SK-N-SH (cell line): ENCODE measurements at regions not wholly inside any gene's neighbourhood (a gene's known extent, or its start where the extent isn't known, plus 50 kb on each side); places are given as distances from the start of the nearest gene placed in this dataset.

Experiments used
- CHD2 ChIP-seq: fragments of 150-350 bp; IDR thresholded peaks from 2 replicates; pipeline ENCODE4 v1.6.1; 2018; ENCODE audit warnings: low read length; ENCODE audit not compliant: partially characterized antibody
- EP300 ChIP-seq, 2 experiments: IDR thresholded peaks; 2 replicates each; pipeline versions ENCODE4 v1.4.0 to v1.6.1; 2012; ENCODE audit warnings: borderline replicate concordance in 1 of 2, low read depth in 1 of 2, low read length in 1 of 2
- EZH2phosphoT487 ChIP-seq: fragments of 200-600 bp; sonication (generic); IDR thresholded peaks from 2 replicates; pipeline ENCODE4 v1.6.1; 2017; ENCODE audit warnings: low read depth, mixed run types, mild to moderate bottlenecking, antibody characterized with exemption, moderate library complexity, borderline replicate concordance
- FOXM1 ChIP-seq: IDR thresholded peaks from 2 replicates; pipeline ENCODE4 v1.4.0; 2012; ENCODE audit warnings: low read depth, mild to moderate bottlenecking
- GABPA ChIP-seq: IDR thresholded peaks from 2 replicates; pipeline ENCODE4 v1.4.0; 2012; ENCODE audit warnings: low read depth, mild to moderate bottlenecking
- POLR2AphosphoS5 ChIP-seq: IDR thresholded peaks from 2 replicates; pipeline ENCODE4 v1.6.1; 2012; ENCODE audit warnings: low read depth, low read length
- RFX5 ChIP-seq: IDR thresholded peaks from 2 replicates; pipeline ENCODE4 v1.6.1; 2012; ENCODE audit warnings: mild to moderate bottlenecking, improper control_type of control experiment, low read length
- TF ChIP-seq, protein P1 (sequence below): fragments of 200-600 bp; sonication (generic); IDR thresholded peaks from 2 replicates; pipeline ENCODE4 v1.6.1; 2017; ENCODE audit warnings: antibody characterized with exemption, mild to moderate bottlenecking, moderate library complexity
- TF ChIP-seq, protein P2 (sequence below): IDR thresholded peaks from 2 replicates; pipeline ENCODE4 v1.6.1; 2012; ENCODE audit warnings: mild to moderate bottlenecking, low read depth, low read length, moderate library complexity
- TF ChIP-seq, protein P3 (sequence below): IDR thresholded peaks from 2 replicates; pipeline ENCODE4 v1.4.0; 2012; ENCODE audit warnings: low read depth, borderline replicate concordance

DNA sequence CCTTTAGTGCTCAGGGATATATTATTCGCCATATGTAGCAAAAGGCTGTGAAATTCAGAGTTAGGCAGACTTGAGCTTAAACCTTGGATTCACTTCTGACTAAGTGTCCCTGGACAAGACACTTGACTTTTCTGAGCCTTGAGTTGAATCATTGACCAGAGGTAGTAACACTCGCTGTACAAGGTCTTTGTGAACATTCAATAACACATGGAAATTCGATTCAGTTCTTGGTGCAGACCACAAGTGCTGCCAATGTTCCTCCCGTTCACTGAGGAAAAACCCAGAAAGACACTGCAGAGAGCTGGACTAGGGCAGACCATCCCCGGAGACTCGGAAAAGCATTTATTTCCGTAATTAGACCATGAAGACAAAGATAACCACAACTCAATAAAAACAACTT, 901.4 kb downstream of the AACS start:
- TF ChIP-seq, protein P1, sequence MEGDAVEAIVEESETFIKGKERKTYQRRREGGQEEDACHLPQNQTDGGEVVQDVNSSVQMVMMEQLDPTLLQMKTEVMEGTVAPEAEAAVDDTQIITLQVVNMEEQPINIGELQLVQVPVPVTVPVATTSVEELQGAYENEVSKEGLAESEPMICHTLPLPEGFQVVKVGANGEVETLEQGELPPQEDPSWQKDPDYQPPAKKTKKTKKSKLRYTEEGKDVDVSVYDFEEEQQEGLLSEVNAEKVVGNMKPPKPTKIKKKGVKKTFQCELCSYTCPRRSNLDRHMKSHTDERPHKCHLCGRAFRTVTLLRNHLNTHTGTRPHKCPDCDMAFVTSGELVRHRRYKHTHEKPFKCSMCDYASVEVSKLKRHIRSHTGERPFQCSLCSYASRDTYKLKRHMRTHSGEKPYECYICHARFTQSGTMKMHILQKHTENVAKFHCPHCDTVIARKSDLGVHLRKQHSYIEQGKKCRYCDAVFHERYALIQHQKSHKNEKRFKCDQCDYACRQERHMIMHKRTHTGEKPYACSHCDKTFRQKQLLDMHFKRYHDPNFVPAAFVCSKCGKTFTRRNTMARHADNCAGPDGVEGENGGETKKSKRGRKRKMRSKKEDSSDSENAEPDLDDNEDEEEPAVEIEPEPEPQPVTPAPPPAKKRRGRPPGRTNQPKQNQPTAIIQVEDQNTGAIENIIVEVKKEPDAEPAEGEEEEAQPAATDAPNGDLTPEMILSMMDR = no peak
- TF ChIP-seq RFX5 (no peak), FOXM1 (no peak), GABPA (no peak), EZH2phosphoT487 (no peak), EP300 (IDR thresholded peaks at IDR 0.05; ENCODE audit: borderline replicate concordance in 1 of 2, low read depth in 1 of 2, low read length in 1 of 2) (no peak), POLR2AphosphoS5 (no peak), CHD2 (no peak)
- TF ChIP-seq, protein P2, sequence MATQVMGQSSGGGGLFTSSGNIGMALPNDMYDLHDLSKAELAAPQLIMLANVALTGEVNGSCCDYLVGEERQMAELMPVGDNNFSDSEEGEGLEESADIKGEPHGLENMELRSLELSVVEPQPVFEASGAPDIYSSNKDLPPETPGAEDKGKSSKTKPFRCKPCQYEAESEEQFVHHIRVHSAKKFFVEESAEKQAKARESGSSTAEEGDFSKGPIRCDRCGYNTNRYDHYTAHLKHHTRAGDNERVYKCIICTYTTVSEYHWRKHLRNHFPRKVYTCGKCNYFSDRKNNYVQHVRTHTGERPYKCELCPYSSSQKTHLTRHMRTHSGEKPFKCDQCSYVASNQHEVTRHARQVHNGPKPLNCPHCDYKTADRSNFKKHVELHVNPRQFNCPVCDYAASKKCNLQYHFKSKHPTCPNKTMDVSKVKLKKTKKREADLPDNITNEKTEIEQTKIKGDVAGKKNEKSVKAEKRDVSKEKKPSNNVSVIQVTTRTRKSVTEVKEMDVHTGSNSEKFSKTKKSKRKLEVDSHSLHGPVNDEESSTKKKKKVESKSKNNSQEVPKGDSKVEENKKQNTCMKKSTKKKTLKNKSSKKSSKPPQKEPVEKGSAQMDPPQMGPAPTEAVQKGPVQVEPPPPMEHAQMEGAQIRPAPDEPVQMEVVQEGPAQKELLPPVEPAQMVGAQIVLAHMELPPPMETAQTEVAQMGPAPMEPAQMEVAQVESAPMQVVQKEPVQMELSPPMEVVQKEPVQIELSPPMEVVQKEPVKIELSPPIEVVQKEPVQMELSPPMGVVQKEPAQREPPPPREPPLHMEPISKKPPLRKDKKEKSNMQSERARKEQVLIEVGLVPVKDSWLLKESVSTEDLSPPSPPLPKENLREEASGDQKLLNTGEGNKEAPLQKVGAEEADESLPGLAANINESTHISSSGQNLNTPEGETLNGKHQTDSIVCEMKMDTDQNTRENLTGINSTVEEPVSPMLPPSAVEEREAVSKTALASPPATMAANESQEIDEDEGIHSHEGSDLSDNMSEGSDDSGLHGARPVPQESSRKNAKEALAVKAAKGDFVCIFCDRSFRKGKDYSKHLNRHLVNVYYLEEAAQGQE = no peak
- TF ChIP-seq, protein P3, sequence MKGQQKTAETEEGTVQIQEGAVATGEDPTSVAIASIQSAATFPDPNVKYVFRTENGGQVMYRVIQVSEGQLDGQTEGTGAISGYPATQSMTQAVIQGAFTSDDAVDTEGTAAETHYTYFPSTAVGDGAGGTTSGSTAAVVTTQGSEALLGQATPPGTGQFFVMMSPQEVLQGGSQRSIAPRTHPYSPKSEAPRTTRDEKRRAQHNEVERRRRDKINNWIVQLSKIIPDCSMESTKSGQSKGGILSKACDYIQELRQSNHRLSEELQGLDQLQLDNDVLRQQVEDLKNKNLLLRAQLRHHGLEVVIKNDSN = no peak
